HepG2 (cell line): ENCODE measurements at regions not wholly inside any gene's neighbourhood (a gene's known extent, or its start where the extent isn't known, plus 50 kb on each side); places are given as distances from the start of the nearest gene placed in this dataset.

ENCODE experiments used
- ATAC-seq: fragments of 200-7000 bp; cut with Tn5 transposase; 3 replicates; pipeline ENCODE4 v1.9.1; 2020; ENCODE audit warnings: mild to moderate bottlenecking, moderate library complexity
- BruUV-seq: library from RNA; stranded (reverse); fragments of 400-500 nt; replicated peaks from 2 replicates; lab custom pipeline; 2021; lab: Mats Ljungman, UMichigan
- CTCF ChIA-PET: fragments of 300-600 bp; formaldehyde crosslinking; extraction: SDS; loops from one replicate; lab custom pipeline; 2021; ENCODE audit warnings: low total read pairs, inconsistent platforms, low intra/inter-chr PET ratio; lab: Yijun Ruan, JAX
- POLR2A ChIA-PET: fragments of 350-600 bp; sonication (Branson Sonifier 250); formaldehyde crosslinking; loops from one replicate; lab custom pipeline; 2020; ENCODE audit warnings: antibody characterized with exemption, inconsistent platforms; lab: Yijun Ruan, JAX
- DNase-seq: peaks from one replicate; pipeline ENCODE4 v3.0.0-alpha.2; 2015; ENCODE audit warnings: low spot score
- FAIRE-seq: peaks from 3 replicates; lab custom pipeline; 2011; peaks lifted over from hg19 to GRCh38; lab: Jason Lieb, UNC
- H2AFZ ChIP-seq: one replicate; pipeline ENCODE4 v1.6.1; 2011; ENCODE audit warnings: low read length, inconsistent platforms
- H3K27ac ChIP-seq: fragments of 300-600 bp; 3 replicates; pipeline ENCODE4 v1.8.0; 2011; ENCODE audit warnings: mixed run types, mild to moderate bottlenecking, mixed read lengths, low read length, inconsistent platforms; ENCODE audit not compliant: insufficient read depth; ENCODE audit errors: extremely low read length
- H3K27me3 ChIP-seq, 2 experiments: fragments of 200-600 bp in 1 of 2; 2 replicates in 1 of 2; 3 replicates in 1 of 2; pipeline versions ENCODE4 v1.6.0 to v1.8.0; 2011; ENCODE audit warnings: low read length in 2 of 2, mild to moderate bottlenecking in 2 of 2, moderate library complexity in 2 of 2, inconsistent platforms in 1 of 2; ENCODE audit not compliant: insufficient read depth in 2 of 2, control insufficient read depth in 1 of 2
- H3K36me3 ChIP-seq, 2 experiments: fragments of 200-600 bp in 1 of 2; replicated peaks in 1 of 2; 2 replicates in 1 of 2; 3 replicates in 1 of 2; pipeline versions ENCODE4 v1.5.1 to v1.8.0; 2011; ENCODE audit warnings: low read length in 2 of 2, inconsistent platforms in 1 of 2; ENCODE audit not compliant: insufficient read depth in 2 of 2, control insufficient read depth in 1 of 2
- H3K4me1 ChIP-seq: 2 replicates; pipeline ENCODE4 v1.5.1; 2012; ENCODE audit warnings: low read length, inconsistent platforms; ENCODE audit not compliant: insufficient read depth
- H3K4me2 ChIP-seq: 2 replicates; pipeline ENCODE4 v1.6.0; 2011; ENCODE audit warnings: low read depth, low read length, inconsistent platforms
- H3K4me3 ChIP-seq, 3 experiments: fragments of 200-600 bp in 1 of 3; sonication (generic), shearing (Covaris generic) in 1 of 3; replicated peaks in 1 of 3; 2 replicates each; pipeline ENCODE4 v1.5.1; 2011 to 2016; ENCODE audit warnings: low read length in 3 of 3, inconsistent platforms in 2 of 3, low read depth in 2 of 3, mild to moderate bottlenecking in 2 of 3, control low read depth in 1 of 3, mixed read lengths in 1 of 3; ENCODE audit not compliant: insufficient read depth in 1 of 3
- H3K79me2 ChIP-seq: one replicate; pipeline ENCODE4 v1.6.1; 2011; ENCODE audit warnings: low read length, inconsistent platforms; ENCODE audit not compliant: insufficient read depth
- H3K9ac ChIP-seq: 2 replicates; pipeline ENCODE4 v1.6.0; 2011; ENCODE audit warnings: mild to moderate bottlenecking, low read depth, low read length, inconsistent platforms; ENCODE audit not compliant: insufficient read depth
- H3K9me3 ChIP-seq: 2 replicates; pipeline ENCODE4 v1.5.1; 2012; ENCODE audit warnings: mild to moderate bottlenecking, low read length
- H4K20me1 ChIP-seq: 2 replicates; pipeline ENCODE4 v1.6.0; 2011; ENCODE audit warnings: inconsistent platforms, mild to moderate bottlenecking, low read length, moderate library complexity; ENCODE audit not compliant: insufficient read depth
- KLF15 ChIP-seq: sonication (generic); formaldehyde crosslinking; IDR thresholded peaks from 2 replicates; pipeline ENCODE4 v1.8.1; 2023; ENCODE audit warnings: borderline replicate concordance, mild to moderate bottlenecking, inconsistent platforms, missing genetic modification reagents, mixed read lengths
- MATR3 ChIP-seq: sonication (generic); formaldehyde crosslinking; IDR thresholded peaks from 2 replicates; pipeline ENCODE4 v1.4.0; 2020; ENCODE audit warnings: missing genetic modification reagents
- MXD4 ChIP-seq: IDR thresholded peaks from 2 replicates; pipeline ENCODE4 v1.6.1; 2016; ENCODE audit warnings: mild to moderate bottlenecking, missing biosample characterization, missing genetic modification reagents
- NFATC3 ChIP-seq: sonication (generic); formaldehyde crosslinking; IDR thresholded peaks from 2 replicates; pipeline ENCODE4 v1.5.1; 2020; ENCODE audit warnings: mild to moderate bottlenecking, missing genetic modification reagents
- NR2F6 ChIP-seq, 2 experiments: IDR thresholded peaks; 2 replicates each; pipeline ENCODE4 v1.6.1; 2016; ENCODE audit warnings: antibody characterized with exemption in 1 of 2, mild to moderate bottlenecking in 1 of 2
- NR3C1 ChIP-seq: sonication (generic); formaldehyde crosslinking; IDR thresholded peaks from 2 replicates; pipeline ENCODE4 v1.4.0; 2020; ENCODE audit warnings: missing genetic modification reagents
- PAWR ChIP-seq: sonication (generic); formaldehyde crosslinking; IDR thresholded peaks from 2 replicates; pipeline ENCODE4 v1.4.0; 2020; ENCODE audit warnings: missing genetic modification reagents, mild to moderate bottlenecking, borderline replicate concordance
- THYN1 ChIP-seq: sonication (generic); formaldehyde crosslinking; IDR thresholded peaks from 2 replicates; pipeline ENCODE4 v1.8.1; 2023; ENCODE audit warnings: low read depth, mild to moderate bottlenecking, moderate library complexity, missing genetic modification reagents, borderline replicate concordance
- U2AF2 ChIP-seq: fragments of 200-400 bp; formaldehyde crosslinking; IDR thresholded peaks from 2 replicates; pipeline ENCODE4 v1.6.1; 2017; ENCODE audit warnings: low read depth, mild to moderate bottlenecking, low read length
- ZNF274 ChIP-seq: sonication (generic); formaldehyde crosslinking; IDR thresholded peaks from 2 replicates; pipeline ENCODE4 v1.5.1; 2020; ENCODE audit warnings: mild to moderate bottlenecking, missing genetic modification reagents
- ZNF337 ChIP-seq: sonication (generic); formaldehyde crosslinking; IDR thresholded peaks from 2 replicates; pipeline ENCODE4 v1.5.1; 2020; ENCODE audit warnings: missing genetic modification reagents, low read depth, mild to moderate bottlenecking, borderline replicate concordance
- ZNF556 ChIP-seq: sonication (generic); formaldehyde crosslinking; IDR thresholded peaks from 2 replicates; pipeline ENCODE4 v1.4.0; 2020; ENCODE audit warnings: mild to moderate bottlenecking, missing genetic modification reagents, borderline replicate concordance
- ZNF607 ChIP-seq: sonication (generic); formaldehyde crosslinking; IDR thresholded peaks from 2 replicates; pipeline ENCODE4 v1.5.1; 2020; ENCODE audit warnings: missing genetic modification reagents, mild to moderate bottlenecking, borderline replicate concordance
- WGBS: methylation state at CpG from one replicate; pipeline ENCODE4 v1.1.6; 2017; ENCODE audit warnings: low lambda C conversion rate; 5-methylcytosine and 5-hydroxymethylcytosine counted together
- in situ Hi-C: cut with HindIII; loops from 2 replicates; pipeline ENCODE4 v1.10.0; 2017; ENCODE audit warnings: low pct_unique_long_range_greater_than_20kb; ENCODE audit not compliant: extremely low pct_ligation_motif_present
- intact Hi-C: fragments of 100-400 bp; cut with micrococcal nuclease; formaldehyde crosslinking; loops from one replicate; pipeline ENCODE4 v1.10.0; 2022; ENCODE audit not compliant: unreplicated experiment
- TF ChIP-seq, protein P1 (sequence below): sonication (generic); formaldehyde crosslinking; IDR thresholded peaks from 2 replicates; pipeline ENCODE4 v1.8.0; 2022; ENCODE audit warnings: low read depth, missing genetic modification reagents
- TF ChIP-seq, protein P2 (sequence below): sonication (generic); formaldehyde crosslinking; IDR thresholded peaks from 2 replicates; pipeline ENCODE4 v1.4.0; 2020; ENCODE audit warnings: low read depth, missing genetic modification reagents

DNA sequence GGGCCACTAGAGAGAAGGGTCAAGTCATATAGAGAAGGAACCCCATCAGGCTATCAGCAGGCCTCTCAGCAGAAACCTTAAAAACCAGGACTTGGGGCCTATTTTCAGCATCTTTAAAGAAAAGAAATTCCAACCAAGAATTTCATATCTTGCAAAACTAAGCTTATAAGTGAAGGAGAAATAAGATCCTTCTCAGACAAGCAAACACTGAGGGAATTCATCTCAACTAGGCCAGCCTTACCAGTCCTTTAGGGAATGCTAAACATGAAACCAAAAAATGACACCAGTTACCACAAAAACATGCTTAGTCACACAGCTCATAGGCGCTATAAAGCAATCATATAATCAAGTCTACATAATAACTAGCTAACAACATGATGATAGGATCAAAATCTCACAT is 407.1 kb downstream of the LRRC70 start:
- CTCF ChIA-PET = no interaction called here
- TF ChIP-seq ZNF274 (CRISPR knock-in tag) (no peak), MATR3 (CRISPR knock-in tag) (no peak), THYN1 (CRISPR knock-in tag) (no peak), ZNF607 (CRISPR knock-in tag) (no peak), ZNF337 (CRISPR knock-in tag) (peak; percentile 99; the same call in 1 of the 2 replicates), NR3C1 (CRISPR knock-in tag) (no peak), NFATC3 (no peak)
- TF ChIP-seq, protein P1, sequence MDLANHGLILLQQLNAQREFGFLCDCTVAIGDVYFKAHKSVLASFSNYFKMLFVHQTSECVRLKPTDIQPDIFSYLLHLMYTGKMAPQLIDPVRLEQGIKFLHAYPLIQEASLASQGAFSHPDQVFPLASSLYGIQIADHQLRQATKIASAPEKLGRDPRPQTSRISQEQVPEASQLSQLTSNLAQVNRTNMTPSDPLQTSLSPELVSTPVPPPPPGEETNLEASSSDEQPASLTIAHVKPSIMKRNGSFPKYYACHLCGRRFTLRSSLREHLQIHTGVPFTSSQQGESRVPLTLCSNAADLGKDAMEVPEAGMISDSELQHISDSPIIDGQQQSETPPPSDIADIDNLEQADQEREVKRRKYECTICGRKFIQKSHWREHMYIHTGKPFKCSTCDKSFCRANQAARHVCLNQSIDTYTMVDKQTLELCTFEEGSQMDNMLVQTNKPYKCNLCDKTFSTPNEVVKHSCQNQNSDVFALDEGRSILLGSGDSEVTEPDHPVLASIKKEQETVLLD (CRISPR knock-in tag) = no peak
- TF ChIP-seq, all 625 proteins: peak for 1
- H3K9me3 ChIP-seq = peaks cover 68% of the 10 kb centered on the region
- H3K4me1 ChIP-seq = no peaks in the 10 kb centered on the region
- H3K4me2 ChIP-seq = no peak overlapping the region
- H3K36me3 ChIP-seq = no peaks in the 10 kb centered on the region
- no TSS peak for BruUV-seq
- H3K27me3 ChIP-seq = no peaks in the 10 kb centered on the region
- no peak overlapping the region for H3K9ac ChIP-seq
- FAIRE-seq (no peak), ATAC-seq (no peak), DNase-seq (no peak)
- no peak overlapping the region for H3K4me3 ChIP-seq
- H2AFZ ChIP-seq = no peak overlapping the region
- in situ Hi-C loops = no loop called here
- POLR2A ChIA-PET = no interaction called here
- 5% methylated on average over 1 of the region's 1 CpG for WGBS
- H3K27ac ChIP-seq = no peak overlapping the region
- H4K20me1 ChIP-seq = no peaks in the 10 kb centered on the region
- no peaks in the 10 kb centered on the region for H3K79me2 ChIP-seq
- intact Hi-C loops = no loop called here

DNA sequence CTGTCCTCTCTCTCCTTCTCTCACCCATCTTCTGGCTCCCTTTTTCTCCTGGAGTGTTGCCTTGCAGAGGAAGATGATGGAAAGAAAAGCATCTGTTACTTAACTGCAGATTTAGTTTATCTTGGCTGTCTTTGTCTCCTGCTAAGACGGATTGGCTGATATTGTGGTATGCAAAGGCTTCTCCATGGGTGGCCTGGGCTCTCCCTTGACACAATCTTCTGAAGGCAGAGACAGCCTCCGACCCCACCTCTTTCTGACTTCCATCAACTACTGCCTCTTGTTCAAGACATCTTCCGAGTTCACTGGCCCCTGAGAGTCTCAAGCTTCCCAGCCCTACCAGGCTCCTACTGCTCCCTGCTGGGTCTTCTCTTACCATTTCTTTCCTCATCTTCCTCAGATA is 403.7 kb downstream of the LRRC70 start:
- H3K4me3 ChIP-seq = no peak overlapping the region
- H3K27ac ChIP-seq = no peak overlapping the region
- H3K4me1 ChIP-seq = no peaks in the 10 kb centered on the region
- no peaks in the 10 kb centered on the region for H3K36me3 ChIP-seq
- 10% methylated on average over 3 of the region's 3 CpGs for WGBS
- ChIA-PET CTCF (no interaction called here), POLR2A (no interaction called here)
- H3K9me3 ChIP-seq = peaks cover 37% of the 10 kb centered on the region
- DNase-seq (no peak), ATAC-seq (no peak), FAIRE-seq (no peak)
- H3K9ac ChIP-seq = no peak overlapping the region
- intact Hi-C loops (no loop called here), in situ Hi-C loops (no loop called here)
- H3K4me2 ChIP-seq = no peak overlapping the region
- H3K27me3 ChIP-seq = no peaks in the 10 kb centered on the region
- no peak overlapping the region for H2AFZ ChIP-seq
- H4K20me1 ChIP-seq = no peaks in the 10 kb centered on the region
- no peaks in the 10 kb centered on the region for H3K79me2 ChIP-seq
- no TSS peak for BruUV-seq
- TF ChIP-seq ZNF556 (CRISPR knock-in tag) = no peak
- no peak for TF ChIP-seq U2AF2
- TF ChIP-seq KLF15 (CRISPR knock-in tag) = no peak
- TF ChIP-seq MXD4 = no peak
- no peak for TF ChIP-seq PAWR
- TF ChIP-seq NR2F6 (IDR thresholded peaks at IDR 0.05) = no peak
- TF ChIP-seq NR2F6 (CRISPR knock-in tag; IDR thresholded peaks at IDR 0.05) = no peak
- TF ChIP-seq, protein P2, sequence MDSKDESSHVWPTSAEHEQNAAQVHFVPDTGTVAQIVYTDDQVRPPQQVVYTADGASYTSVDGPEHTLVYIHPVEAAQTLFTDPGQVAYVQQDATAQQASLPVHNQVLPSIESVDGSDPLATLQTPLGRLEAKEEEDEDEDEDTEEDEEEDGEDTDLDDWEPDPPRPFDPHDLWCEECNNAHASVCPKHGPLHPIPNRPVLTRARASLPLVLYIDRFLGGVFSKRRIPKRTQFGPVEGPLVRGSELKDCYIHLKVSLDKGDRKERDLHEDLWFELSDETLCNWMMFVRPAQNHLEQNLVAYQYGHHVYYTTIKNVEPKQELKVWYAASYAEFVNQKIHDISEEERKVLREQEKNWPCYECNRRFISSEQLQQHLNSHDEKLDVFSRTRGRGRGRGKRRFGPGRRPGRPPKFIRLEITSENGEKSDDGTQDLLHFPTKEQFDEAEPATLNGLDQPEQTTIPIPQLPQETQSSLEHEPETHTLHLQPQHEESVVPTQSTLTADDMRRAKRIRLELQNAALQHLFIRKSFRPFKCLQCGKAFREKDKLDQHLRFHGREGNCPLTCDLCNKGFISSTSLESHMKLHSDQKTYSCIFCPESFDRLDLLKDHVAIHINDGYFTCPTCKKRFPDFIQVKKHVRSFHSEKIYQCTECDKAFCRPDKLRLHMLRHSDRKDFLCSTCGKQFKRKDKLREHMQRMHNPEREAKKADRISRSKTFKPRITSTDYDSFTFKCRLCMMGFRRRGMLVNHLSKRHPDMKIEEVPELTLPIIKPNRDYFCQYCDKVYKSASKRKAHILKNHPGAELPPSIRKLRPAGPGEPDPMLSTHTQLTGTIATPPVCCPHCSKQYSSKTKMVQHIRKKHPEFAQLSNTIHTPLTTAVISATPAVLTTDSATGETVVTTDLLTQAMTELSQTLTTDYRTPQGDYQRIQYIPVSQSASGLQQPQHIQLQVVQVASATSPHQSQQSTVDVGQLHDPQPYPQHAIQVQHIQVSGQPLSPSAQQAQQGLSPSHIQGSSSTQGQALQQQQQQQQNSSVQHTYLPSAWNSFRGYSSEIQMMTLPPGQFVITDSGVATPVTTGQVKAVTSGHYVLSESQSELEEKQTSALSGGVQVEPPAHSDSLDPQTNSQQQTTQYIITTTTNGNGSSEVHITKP = no peak
